Loucy (cell line): ENCODE measurements at regions not wholly inside any gene's neighbourhood (a gene's known extent, or its start where the extent isn't known, plus 50 kb on each side); places are given as distances from the start of the nearest gene placed in this dataset.

Experiments used
- H2AFZ ChIP-seq: fragments of 200-600 bp; sonication (generic); 2 replicates; pipeline ENCODE4 v1.6.0; 2016; ENCODE audit warnings: antibody characterized with exemption, mild to moderate bottlenecking, low read length, moderate library complexity
- H3F3A ChIP-seq: fragments of 200-600 bp; 2 replicates; pipeline ENCODE4 v1.6.0; 2016; ENCODE audit warnings: antibody characterized with exemption, low read depth, mild to moderate bottlenecking
- H3K27me3 ChIP-seq: fragments of 200-600 bp; sonication (generic); 2 replicates; pipeline ENCODE4 v1.6.1; 2014; ENCODE audit warnings: low read length, mild to moderate bottlenecking; ENCODE audit not compliant: insufficient read depth, poor library complexity, severe bottlenecking
- H3K36me3 ChIP-seq: fragments of 200-600 bp; sonication (generic); 2 replicates; pipeline ENCODE4 v1.6.1; 2016; ENCODE audit warnings: low read length; ENCODE audit not compliant: insufficient read depth
- H3K4me1 ChIP-seq: fragments of 200-600 bp; sonication (generic); 2 replicates; pipeline ENCODE4 v1.5.1; 2014; ENCODE audit warnings: low read length, mild to moderate bottlenecking; ENCODE audit not compliant: insufficient read depth, poor library complexity, severe bottlenecking
- H3K4me2 ChIP-seq: fragments of 200-600 bp; sonication (generic); 2 replicates; pipeline ENCODE4 v1.6.0; 2014; ENCODE audit warnings: antibody characterized with exemption, low read length, low read depth, mild to moderate bottlenecking; ENCODE audit not compliant: poor library complexity, severe bottlenecking
- H3K4me3 ChIP-seq: fragments of 200-600 bp; sonication (generic); 2 replicates; pipeline ENCODE4 v1.5.1; 2014; ENCODE audit warnings: low read length, mild to moderate bottlenecking, mixed read lengths; ENCODE audit not compliant: poor library complexity, severe bottlenecking
- H3K79me2 ChIP-seq: fragments of 200-600 bp; sonication (generic); 2 replicates; pipeline ENCODE4 v1.6.1; 2014; ENCODE audit warnings: low read length; ENCODE audit not compliant: insufficient read depth
- H3K9ac ChIP-seq: fragments of 200-600 bp; sonication (generic); 2 replicates; pipeline ENCODE4 v1.6.0; 2014; ENCODE audit warnings: mild to moderate bottlenecking, low read depth, low read length, moderate library complexity; ENCODE audit not compliant: poor library complexity, severe bottlenecking
- H3K9me2 ChIP-seq: fragments of 200-600 bp; sonication (generic); replicated peaks from 2 replicates; pipeline ENCODE4 v1.6.1; 2016; ENCODE audit warnings: low read depth, low read length, mixed read lengths
- H3K9me3 ChIP-seq: fragments of 200-600 bp; sonication (generic); 2 replicates; pipeline ENCODE4 v1.6.1; 2014; ENCODE audit warnings: mild to moderate bottlenecking, antibody characterized with exemption, low read length, low read depth; ENCODE audit not compliant: insufficient read depth
- H4K20me1 ChIP-seq: fragments of 200-600 bp; sonication (generic); 2 replicates; pipeline ENCODE4 v1.6.0; 2014; ENCODE audit warnings: antibody characterized with exemption, low read length, mild to moderate bottlenecking; ENCODE audit not compliant: insufficient read depth, poor library complexity, severe bottlenecking
- CTCF ChIP-seq: fragments of 200-600 bp; sonication (generic); conservative IDR thresholded peaks from 2 replicates; pipeline ENCODE4 v1.5.1; 2014; ENCODE audit warnings: mild to moderate bottlenecking, antibody characterized with exemption, low read length
- EZH2phosphoT487 ChIP-seq: fragments of 200-600 bp; IDR thresholded peaks from 2 replicates; pipeline ENCODE4 v1.6.1; 2018; ENCODE audit warnings: antibody characterized with exemption, mild to moderate bottlenecking, moderate library complexity, borderline replicate concordance

- H3K4me1 ChIP-seq = no peaks in the 10 kb centered on the region
- H3K4me2 ChIP-seq = no peak overlapping the region
- no peaks in the 10 kb centered on the region for H3K27me3 ChIP-seq
- H3K36me3 ChIP-seq = no peaks in the 10 kb centered on the region
- H3K9me3 ChIP-seq = no peaks in the 10 kb centered on the region
- H3K4me3 ChIP-seq = no peak overlapping the region
- H2AFZ ChIP-seq = no peak overlapping the region
- no peaks in the 10 kb centered on the region for H3F3A ChIP-seq
- no peaks in the 10 kb centered on the region for H4K20me1 ChIP-seq
- TF ChIP-seq CTCF = no peak
- no peak for TF ChIP-seq EZH2phosphoT487
- H3K9ac ChIP-seq = no peak overlapping the region
- no peaks in the 10 kb centered on the region for H3K79me2 ChIP-seq
- H3K9me2 ChIP-seq = no peaks in the 10 kb centered on the region
Measured at GRCh38 chr7:155144371-155144770, 74.2 kb downstream of the HTR5A start.

- Histone ChIP-seq H3F3A (no peaks in the 10 kb centered on the region), H3K9me2 (no peaks in the 10 kb centered on the region), H3K27me3 (no peaks in the 10 kb centered on the region), H3K9me3 (no peaks in the 10 kb centered on the region), H3K36me3 (no peaks in the 10 kb centered on the region), H3K4me1 (no peaks in the 10 kb centered on the region), H3K79me2 (no peaks in the 10 kb centered on the region), H3K9ac (no peak overlapping the region), H3K4me2 (no peak overlapping the region), H4K20me1 (no peaks in the 10 kb centered on the region), H2AFZ (no peak overlapping the region), H3K4me3 (no peak overlapping the region)
- TF ChIP-seq CTCF (no peak), EZH2phosphoT487 (no peak)
Measured at GRCh38 chr7:155145477-155146255, 75.5 kb downstream of the HTR5A start.

GRCh38 chr7:155147172-155147571 lies 77.0 kb downstream of the HTR5A start:
- H2AFZ ChIP-seq = no peak overlapping the region
- no peaks in the 10 kb centered on the region for H3K36me3 ChIP-seq
- no peak for TF ChIP-seq EZH2phosphoT487
- TF ChIP-seq CTCF = no peak
- H3K9me2 ChIP-seq = no peaks in the 10 kb centered on the region
- H3K27me3 ChIP-seq = no peaks in the 10 kb centered on the region
- H3K4me3 ChIP-seq = no peak overlapping the region
- no peaks in the 10 kb centered on the region for H3K79me2 ChIP-seq
- no peaks in the 10 kb centered on the region for H3F3A ChIP-seq
- no peak overlapping the region for H3K9ac ChIP-seq
- H3K4me2 ChIP-seq = no peak overlapping the region
- H3K9me3 ChIP-seq = no peaks in the 10 kb centered on the region
- no peaks in the 10 kb centered on the region for H3K4me1 ChIP-seq
- no peaks in the 10 kb centered on the region for H4K20me1 ChIP-seq
